ENCODE measurements at regions not wholly inside any gene's neighbourhood (a gene's known extent, or its start where the extent isn't known, plus 50 kb on each side); places are given as distances from the start of the nearest gene placed in this dataset.

DNA sequence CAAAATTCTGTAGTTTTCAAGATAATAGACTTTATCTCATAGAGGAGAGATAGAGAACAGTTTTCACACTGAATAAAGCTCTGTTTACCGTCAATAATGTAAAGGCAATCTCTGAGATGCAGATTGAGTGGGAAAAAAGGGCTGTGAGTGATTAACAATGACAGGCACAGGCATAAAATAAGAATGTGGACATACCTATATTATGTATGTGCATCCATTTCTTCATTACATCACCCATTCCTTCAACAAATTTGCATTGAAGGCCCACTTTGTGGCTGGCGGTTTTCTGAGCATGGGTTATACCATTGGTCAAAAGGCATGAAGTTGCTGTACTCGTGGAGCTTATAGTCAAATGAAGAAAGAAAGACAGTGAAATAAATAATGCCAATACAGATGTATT lies 1431.0 kb downstream of the AACS start:
- in situ Hi-C loops (cut with MboI; ENCODE audit: low sequenced_read_pairs, unreplicated experiment): no loop called here
- TF ChIP-seq, protein P1, sequence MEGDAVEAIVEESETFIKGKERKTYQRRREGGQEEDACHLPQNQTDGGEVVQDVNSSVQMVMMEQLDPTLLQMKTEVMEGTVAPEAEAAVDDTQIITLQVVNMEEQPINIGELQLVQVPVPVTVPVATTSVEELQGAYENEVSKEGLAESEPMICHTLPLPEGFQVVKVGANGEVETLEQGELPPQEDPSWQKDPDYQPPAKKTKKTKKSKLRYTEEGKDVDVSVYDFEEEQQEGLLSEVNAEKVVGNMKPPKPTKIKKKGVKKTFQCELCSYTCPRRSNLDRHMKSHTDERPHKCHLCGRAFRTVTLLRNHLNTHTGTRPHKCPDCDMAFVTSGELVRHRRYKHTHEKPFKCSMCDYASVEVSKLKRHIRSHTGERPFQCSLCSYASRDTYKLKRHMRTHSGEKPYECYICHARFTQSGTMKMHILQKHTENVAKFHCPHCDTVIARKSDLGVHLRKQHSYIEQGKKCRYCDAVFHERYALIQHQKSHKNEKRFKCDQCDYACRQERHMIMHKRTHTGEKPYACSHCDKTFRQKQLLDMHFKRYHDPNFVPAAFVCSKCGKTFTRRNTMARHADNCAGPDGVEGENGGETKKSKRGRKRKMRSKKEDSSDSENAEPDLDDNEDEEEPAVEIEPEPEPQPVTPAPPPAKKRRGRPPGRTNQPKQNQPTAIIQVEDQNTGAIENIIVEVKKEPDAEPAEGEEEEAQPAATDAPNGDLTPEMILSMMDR (IDR thresholded peaks at IDR 0.05; ENCODE audit: borderline replicate concordance, control extremely low read depth, extremely low read depth, insufficient read depth, missing control alignments): no peak
- DNase-seq (ENCODE audit: low spot score): no peak

DNA sequence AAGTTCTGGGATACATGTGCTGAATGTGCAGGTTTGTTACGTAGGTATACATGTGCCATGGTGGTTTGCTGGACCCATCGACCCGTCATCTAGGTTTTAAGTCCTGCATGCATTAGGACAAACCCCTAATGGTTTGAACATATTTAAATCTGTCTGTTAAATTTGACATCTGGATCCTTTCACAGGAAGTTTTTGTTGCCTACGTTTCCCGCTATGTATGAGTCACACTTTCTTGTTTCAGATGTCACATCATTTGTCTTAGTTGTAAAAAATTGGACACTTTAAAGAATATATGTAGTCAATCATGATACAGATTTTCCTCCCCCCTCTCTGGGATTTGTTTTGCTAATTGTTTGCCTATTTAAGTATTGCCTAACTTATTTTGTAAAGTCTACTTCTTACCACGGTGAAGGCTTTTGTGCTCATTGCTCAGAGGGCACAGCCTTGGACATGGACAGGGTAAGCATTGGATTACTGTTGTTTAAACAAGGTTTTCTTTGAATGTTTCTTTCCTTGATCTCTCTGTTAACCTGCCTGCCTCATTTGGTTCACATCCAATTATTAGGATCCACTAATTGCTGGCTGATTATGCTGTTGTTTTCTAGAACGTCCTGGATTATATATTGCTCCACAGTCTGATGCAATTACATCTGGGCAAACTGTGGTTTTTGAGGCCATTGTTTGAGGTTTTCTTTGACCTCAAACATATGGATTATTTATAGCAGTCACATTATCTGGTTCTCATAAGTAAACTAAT lies 1441.4 kb downstream of the AACS start:
- TF ChIP-seq, protein P1 (IDR thresholded peaks at IDR 0.05; ENCODE audit: borderline replicate concordance, control extremely low read depth, extremely low read depth, insufficient read depth, missing control alignments): no peak
- in situ Hi-C loops (cut with MboI; ENCODE audit: low sequenced_read_pairs, unreplicated experiment): no loop called here
- DNase-seq (ENCODE audit: low spot score): no peak

DNA sequence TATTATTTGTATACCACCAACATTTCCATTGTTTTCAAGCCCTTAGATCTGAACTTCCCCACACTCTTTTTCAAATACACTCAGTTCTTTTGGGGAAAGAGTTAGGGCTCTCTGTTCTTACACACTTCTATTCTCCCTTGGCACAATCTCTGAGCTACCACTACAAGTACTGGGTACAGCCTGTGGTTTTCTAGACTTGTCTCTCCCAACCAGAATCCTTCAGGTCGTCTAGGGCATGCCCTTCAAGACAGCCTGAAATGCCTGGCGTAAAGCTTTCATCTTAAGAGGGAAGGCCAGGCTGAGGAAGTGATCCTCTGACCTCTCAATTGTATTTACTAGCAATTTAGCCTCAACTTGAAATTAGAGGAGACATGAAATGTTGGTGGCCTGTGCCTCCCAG lies 1442.0 kb downstream of the AACS start:
- in situ Hi-C loops (cut with MboI; ENCODE audit: low sequenced_read_pairs, unreplicated experiment): no loop called here
- no peak for DNase-seq (ENCODE audit: low spot score)
- TF ChIP-seq, protein P1 (IDR thresholded peaks at IDR 0.05; ENCODE audit: borderline replicate concordance, control extremely low read depth, extremely low read depth, insufficient read depth, missing control alignments): no peak

DNA sequence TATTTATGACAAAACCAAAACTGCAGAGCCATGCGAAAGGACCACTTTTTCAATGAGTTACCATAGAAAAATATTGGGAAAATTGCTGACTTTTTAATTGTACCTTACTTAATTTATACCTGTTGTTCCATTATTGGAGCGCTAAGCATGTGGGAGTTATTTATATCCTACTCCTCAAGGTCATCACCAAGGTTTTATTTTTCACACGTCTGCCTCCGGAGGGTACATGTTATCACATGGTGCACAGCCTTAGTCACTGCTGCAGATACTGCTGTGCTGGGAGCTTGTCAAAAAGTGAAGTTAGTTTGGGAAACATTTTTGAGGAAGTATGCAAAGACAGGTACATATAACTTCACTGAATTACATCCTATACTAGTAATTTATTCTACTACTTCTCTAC lies 1444.3 kb downstream of the AACS start:
- DNase-seq (ENCODE audit: low spot score): no peak
- in situ Hi-C loops (cut with MboI; ENCODE audit: low sequenced_read_pairs, unreplicated experiment): no loop called here
- TF ChIP-seq, protein P1 (IDR thresholded peaks at IDR 0.05; ENCODE audit: borderline replicate concordance, control extremely low read depth, extremely low read depth, insufficient read depth, missing control alignments): no peak

DNA sequence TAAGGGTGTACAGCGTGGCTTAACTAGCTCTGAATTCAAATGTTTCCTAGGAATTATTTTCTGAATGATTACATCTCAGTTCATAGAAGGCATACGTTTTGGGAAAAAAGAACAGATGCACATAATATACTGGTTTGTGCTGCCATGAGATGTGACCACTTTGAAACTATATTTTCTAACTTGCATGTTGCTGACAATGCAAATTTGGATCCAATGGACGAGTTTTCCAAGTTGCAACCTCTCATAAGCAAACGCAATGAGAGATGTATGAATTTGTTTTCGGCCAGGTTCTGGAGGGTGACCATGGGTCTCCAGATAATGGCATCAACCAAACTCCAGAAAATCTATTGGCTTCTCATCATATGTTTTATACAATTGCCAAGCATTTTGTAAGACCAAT lies 1445.4 kb downstream of the AACS start:
- TF ChIP-seq, protein P1 (IDR thresholded peaks at IDR 0.05; ENCODE audit: borderline replicate concordance, control extremely low read depth, extremely low read depth, insufficient read depth, missing control alignments): no peak
- no peak for DNase-seq (ENCODE audit: low spot score)
- in situ Hi-C loops (cut with MboI; ENCODE audit: low sequenced_read_pairs, unreplicated experiment): no loop called here

DNA sequence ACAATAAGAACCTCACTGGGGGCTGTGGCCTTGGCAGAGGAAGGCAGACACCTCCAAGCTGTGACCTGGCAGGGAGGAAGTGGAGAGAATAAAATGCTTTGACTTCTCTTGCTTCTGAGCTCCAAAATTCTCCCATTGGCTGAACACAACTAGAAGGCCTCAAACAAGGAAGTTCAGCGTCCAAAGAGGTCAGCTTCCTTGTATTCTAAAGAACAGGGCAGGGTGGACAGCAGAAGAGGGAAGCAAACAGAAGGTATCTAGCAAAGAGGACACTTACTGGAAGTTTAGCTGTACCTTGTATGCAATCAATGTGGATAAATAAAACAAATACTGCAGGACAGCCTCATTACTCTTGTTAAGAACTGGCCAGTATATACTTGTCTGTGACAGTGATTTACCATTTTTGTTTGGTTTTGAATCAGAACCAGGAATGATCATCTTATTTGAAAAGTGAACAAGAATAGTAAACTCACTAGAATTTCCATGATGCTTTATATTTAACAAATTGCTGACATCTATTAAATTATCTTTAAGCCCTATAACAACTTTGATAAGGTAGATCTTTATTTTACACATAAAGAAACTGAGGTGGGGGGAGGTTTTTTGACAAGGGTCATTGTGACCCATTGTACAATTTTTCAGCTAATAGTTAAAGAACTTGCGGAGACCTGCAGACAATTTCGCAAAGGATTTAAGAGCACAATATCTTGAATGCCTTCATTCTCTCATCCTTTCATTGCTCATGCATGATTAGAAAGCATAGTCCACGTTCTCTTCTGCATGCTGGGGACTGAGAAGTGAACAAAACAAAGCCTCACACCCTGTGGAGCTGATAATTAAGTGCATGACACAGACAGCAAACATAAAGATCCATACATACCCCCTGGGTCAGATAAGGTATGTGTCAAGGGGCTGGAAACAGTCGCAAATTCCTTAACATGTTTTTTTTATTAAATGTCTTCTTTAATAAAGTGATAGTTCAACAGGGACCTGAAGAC lies 1448.0 kb downstream of the AACS start:
- TF ChIP-seq, protein P1 (IDR thresholded peaks at IDR 0.05; ENCODE audit: borderline replicate concordance, control extremely low read depth, extremely low read depth, insufficient read depth, missing control alignments): no peak
- in situ Hi-C loops (cut with MboI; ENCODE audit: low sequenced_read_pairs, unreplicated experiment): no loop called here
- DNase-seq (ENCODE audit: low spot score): no peak

Data from GM13976 (cell line).